HK-2 (cell line): ENCODE measurements at regions not wholly inside any gene's neighbourhood (a gene's known extent, or its start where the extent isn't known, plus 50 kb on each side); places are given as distances from the start of the nearest gene placed in this dataset.
"Not testable (repeated sequence)": the region's sequence is repeated elsewhere in the genome, so short reads cannot be mapped to it uniquely, and the experiment has no call there.

ENCODE experiments used
- DNase-seq: peaks from one replicate; pipeline ENCODE4 v3.0.0-alpha.2; 2018; ENCODE audit not compliant: unreplicated experiment

DNA sequence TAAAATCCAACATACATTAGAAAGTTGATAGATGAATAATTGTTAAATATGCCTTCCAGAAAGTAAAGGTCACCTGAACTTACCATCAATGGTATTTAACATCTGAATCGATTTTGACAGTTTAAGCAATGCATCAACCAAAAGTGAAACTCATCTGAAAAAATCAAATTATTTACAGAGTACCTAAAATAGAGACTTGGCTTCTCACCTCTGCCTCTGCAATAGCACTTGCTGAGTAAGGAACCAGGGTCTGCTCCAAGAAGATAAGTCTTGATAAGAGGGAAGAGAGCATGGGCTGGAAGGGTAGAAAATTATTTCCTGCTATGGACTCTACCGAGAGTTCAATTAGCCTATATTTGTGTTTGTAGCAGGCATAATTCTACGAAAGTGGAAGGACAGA, 868.3 kb downstream of the STIM2 start:
- no peak for DNase-seq

- no peak for DNase-seq
Measured at GRCh38 chr4:27742816-27743215, 882.2 kb downstream of the STIM2 start.

DNA sequence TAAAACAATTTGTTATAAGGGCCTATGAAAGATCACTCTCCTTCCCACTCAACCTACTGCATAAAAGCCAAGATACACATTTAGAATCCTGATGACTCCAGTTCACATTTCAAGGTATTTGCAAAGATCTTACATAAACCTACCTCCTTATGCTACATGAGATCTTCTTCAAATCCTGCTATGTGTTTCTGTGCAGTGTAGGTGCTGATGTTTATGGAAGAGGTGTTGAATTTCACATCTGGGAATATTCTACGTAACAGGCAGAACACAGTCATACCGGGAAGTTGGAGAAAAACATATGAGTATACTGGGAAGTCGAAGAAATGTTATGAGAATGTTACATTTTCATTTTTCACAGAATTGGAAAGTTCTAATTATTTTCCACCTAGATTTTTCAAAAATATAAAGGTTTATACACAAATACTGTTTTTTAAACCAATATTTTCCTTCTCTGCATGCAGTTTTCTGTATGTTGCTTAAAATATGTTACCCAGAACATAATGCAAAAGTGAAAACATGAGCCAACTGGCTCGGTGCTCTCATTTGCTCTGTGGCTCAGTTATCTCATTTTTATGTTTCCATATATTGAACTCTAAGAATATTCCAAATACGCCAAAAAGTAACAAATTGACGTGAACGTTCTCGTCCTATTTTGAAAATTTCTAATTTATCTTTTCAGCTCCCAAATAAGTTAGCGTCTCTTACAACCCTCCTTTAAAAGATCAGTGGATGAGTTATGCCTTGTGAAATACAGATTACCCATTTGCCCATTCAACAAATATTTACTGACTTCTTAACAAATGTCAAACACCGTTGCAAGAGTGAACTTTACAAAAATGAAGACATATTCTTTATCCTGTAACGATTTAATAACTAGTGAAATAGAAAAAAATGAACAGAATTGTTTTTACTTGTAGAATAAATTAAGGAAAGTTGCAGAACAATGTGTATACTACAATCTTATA, 899.3 kb downstream of the STIM2 start:
- DNase-seq, result no peak

GRCh38 chr4:27763830-27764525, 903.3 kb downstream of the STIM2 start:
- DNase-seq, result no peak

- DNase-seq, result no peak
Measured at GRCh38 chr4:27764526-27764837, 903.8 kb downstream of the STIM2 start.

DNA sequence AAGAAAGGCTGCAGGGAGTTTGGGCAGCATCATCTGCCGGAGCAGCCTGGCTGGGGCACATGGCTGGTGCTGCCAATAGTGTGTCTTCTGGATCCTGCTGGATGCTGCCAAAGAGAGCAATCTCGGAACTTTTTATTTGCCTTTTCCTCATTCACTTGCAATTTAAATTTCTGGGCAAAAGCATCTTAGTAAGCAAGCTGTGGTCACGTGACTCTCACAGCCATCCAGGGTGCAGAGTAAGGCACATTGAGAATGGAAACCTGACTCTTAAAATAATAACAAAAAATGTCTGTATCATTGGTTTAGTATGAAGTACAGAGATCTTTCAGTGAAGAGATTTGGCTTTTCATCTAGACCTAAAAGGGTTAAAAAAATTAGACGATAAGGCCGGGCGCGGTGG, 910.3 kb downstream of the STIM2 start:
- no peak for DNase-seq

- no peak for DNase-seq
Measured at GRCh38 chr4:27775156-27775555, 914.5 kb downstream of the STIM2 start.

- DNase-seq, result no peak
Measured at GRCh38 chr4:27779827-27780226, 919.2 kb downstream of the STIM2 start.

DNA sequence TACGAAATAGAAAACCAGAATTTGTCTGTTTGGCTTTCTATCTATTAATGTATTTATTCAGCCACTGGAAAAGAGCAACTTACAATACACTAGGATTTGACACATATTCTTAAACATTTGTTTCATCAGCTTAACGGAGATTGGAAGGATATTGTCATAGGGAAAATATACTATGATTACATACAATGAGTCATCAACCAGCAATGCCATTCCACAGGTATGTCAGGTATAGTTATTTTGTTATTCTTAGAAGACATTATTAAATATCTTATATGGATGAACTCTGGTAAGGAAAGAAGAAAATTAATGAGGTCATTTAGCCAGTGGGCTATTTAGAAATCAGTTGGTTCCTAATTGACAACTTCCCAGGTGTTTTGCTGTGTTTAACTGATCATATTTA, 926.6 kb downstream of the STIM2 start:
- DNase-seq, result no peak

DNA sequence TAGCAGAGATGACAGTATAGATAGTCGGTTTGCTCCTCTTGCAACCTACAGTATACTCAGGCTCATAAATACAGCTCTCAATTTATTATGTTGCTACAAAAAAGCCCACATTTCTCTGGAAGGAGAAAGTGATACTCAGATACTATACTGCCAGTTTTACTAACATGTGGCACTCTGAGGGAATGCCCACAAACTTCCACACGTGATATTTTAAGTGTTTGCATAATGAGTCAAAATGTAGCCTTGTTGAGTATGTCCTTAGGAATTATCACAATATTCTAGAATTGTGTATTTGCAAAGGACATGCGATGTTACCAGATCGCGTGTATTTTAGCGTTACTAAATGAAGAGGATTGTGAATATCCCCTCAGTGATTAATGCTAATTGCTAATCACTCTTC, 929.1 kb downstream of the STIM2 start:
- DNase-seq, result no peak

- no peak for DNase-seq
Measured at GRCh38 chr4:27790911-27791310, 930.3 kb downstream of the STIM2 start.

- DNase-seq, result no peak
Measured at GRCh38 chr4:27791640-27792039, 931.0 kb downstream of the STIM2 start.

DNA sequence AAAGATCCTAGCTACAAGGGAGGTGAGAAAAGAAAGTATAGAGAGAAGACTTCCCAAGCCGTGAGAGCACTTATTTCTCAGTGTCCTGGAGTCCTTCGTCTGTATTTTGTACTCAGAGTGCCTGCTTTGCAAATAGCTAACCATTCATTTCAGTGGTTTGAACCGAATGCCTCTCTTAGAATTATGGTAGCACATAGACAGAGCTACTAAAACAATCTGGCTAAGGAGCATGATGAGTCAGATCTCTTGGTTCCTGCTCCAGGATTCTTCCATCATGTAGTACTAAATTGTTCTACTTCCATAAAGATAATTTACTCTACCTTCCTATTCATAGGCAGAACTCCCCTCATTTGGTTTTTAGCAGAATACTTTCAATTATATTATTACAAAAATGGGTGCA, 946.6 kb downstream of the STIM2 start:
- DNase-seq, result no peak

DNA sequence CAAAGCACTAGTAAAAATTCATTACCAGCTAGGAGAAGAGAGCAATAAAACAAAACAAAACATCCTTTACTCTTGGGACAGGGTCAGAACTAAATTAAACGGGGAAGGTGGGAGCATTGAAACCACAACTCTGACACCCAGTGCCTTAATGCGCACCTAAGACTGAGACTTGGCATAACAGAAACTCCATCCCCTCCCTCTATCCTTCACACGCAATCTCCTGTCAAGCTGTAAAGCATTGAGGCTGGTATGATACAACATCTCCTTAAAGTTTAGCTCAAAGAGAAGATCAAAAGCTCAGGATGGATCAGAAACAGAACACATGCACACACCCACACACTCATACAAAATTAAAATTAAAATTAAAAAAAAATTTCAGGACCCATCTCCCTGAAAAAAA, 951.3 kb downstream of the STIM2 start:
- no peak for DNase-seq

GRCh38 chr4:27813226-27813625, 952.6 kb downstream of the STIM2 start:
- not testable (repeated sequence) for DNase-seq

- not testable (repeated sequence) for DNase-seq
Measured at GRCh38 chr4:27813699-27814425, 953.2 kb downstream of the STIM2 start.

DNA sequence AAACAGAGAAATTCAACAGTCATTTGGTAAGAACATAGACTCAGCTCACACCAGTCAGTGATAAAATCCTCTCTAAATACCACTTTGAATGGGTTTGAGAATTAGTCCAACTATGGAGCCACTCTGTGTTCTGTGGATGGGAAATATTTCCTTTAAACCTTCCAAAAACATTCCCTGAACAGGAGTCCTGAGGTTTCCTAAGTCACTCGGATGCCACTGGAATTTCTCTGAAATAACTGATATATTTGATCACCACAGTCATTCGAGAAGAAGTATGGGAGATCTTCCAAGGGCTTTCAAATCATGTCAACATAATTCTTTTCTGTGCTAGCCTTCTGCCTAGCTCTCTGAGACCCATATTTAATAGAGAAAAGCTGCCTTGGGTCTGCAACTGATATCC, 958.6 kb downstream of the STIM2 start:
- DNase-seq, result no peak

GRCh38 chr4:27828843-27829242, 968.2 kb downstream of the STIM2 start:
- no peak for DNase-seq

DNA sequence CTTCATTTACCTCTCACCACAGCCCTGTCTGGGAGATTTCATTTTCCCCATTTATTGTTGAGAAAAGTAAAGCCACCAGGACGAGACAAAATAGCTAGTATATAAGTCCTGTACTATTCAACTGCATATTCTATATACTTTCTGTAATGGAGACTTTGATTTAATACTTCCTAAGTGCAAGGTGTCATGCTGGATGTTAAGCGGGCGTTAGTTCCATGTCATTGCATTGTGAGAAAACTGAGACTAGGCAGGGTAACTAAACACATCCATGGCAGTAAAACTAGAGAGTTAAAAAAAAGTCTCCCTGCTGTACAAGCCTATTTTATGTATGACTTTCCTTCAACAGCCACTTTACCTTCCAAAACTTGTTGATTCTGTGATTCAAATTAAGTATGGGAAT, 969.6 kb downstream of the STIM2 start:
- DNase-seq, result no peak

DNA sequence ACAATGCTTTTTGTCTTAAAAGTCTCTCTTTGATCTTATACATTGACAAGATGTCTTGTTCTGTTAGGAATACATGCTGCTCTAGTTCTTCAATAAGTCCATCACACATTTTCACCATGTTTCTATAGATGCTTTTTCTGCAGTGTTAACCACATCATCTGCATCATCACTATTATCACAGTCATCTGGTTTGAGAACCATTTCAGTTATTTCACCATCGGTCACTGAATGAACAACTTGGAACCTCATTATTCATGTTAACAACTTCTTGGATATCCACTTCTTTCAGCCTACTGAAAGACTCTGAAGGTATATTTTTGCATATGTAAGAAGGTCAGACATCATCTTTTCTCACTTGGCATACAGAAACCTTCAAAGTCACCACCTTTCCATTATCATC, 975.2 kb downstream of the STIM2 start:
- no peak for DNase-seq

GRCh38 chr4:27836523-27836922, 975.9 kb downstream of the STIM2 start:
- no peak for DNase-seq

DNA sequence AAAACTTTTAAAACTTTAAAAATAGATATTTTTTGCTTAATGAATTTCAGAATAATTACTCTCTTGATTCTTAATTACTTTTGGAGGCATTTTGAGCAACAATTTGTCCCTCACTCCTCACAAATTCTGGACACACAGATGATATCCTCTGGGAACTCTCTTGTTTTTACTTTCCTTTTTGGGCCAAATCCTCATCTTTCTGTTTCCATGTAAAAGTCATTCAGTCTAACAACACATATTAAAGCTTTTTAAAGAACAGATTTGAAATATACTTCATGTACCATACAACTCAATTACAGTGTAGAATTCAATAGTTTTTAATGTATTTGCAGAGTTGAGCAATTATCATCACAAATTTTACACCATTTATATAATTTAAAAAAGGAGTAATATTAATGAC, 983.1 kb downstream of the STIM2 start:
- DNase-seq, result no peak

- no peak for DNase-seq
Measured at GRCh38 chr4:27844376-27844775, 983.7 kb downstream of the STIM2 start.
